HG02981 (cell line): ENCODE measurements at regions not wholly inside any gene's neighbourhood (a gene's known extent, or its start where the extent isn't known, plus 50 kb on each side); places are given as distances from the start of the nearest gene placed in this dataset.

Experiments
- ATAC-seq: cut with Tn5 transposase; IDR thresholded peaks from one replicate; pipeline ENCODE4 v1.9.1; 2021; ENCODE audit warnings: mild to moderate bottlenecking, moderate library complexity; ENCODE audit not compliant: unreplicated experiment

- ATAC-seq, result no peak
These were observed 60.1 kb upstream of the ARID5B start for GRCh38 chr10:61841338-61841875.

DNA sequence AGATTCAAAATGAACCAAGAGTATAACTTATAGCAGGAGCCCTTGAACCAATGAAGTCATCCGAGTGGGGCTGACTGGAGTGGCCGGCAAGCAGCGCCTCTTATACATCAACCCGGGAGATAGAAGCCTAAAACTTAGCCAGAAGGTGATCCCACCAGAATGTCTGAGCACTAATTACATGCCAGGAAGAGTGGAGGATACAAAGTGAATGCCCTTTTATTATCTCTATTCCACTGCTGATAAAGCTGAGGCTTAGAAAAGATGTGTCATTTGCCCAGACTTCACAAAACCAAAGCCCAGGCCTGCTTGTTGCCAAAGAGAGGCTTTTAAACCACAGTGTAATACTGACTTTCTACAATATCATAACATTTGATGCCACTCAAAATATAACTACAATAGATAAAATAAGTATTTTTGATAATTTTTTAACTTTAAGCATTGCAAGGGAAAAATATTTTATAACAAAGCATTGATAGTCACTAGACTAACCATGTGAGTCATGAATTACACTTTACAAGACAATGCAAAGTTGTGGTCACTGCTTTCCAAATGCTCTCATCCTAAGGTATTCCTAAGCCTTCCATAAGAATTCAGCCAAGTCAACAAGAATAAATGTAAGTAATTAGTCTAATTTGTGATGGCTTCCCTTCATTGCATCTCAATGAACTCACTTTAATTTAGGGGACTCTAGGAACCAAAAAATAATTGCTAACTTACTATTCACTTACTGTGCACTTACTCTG, 58.6 kb upstream of the ARID5B start:
- no peak for ATAC-seq

GRCh38 chr10:61844116-61844822, 57.2 kb upstream of the ARID5B start:
- no peak for ATAC-seq

GRCh38 chr10:61845196-61845949, 56.1 kb upstream of the ARID5B start:
- no peak for ATAC-seq

DNA sequence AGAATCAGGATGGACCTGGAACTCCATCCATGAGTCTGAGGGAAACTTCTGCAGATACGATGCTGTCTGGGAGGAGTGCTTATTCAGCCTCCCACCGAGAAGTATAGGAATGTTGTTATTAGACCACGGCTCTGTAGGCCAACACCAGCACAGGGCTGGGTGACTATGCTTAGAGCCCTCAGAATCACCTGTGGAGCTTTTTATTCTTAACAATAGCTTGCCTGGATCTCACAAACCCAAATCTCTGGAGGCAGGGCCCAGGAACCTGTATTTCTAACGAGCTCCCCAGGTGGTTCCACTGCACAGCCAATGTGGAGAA, 55.6 kb upstream of the ARID5B start:
- ATAC-seq, result no peak

- ATAC-seq, result no peak
These were observed 55.0 kb upstream of the ARID5B start for GRCh38 chr10:61846370-61847031.

DNA sequence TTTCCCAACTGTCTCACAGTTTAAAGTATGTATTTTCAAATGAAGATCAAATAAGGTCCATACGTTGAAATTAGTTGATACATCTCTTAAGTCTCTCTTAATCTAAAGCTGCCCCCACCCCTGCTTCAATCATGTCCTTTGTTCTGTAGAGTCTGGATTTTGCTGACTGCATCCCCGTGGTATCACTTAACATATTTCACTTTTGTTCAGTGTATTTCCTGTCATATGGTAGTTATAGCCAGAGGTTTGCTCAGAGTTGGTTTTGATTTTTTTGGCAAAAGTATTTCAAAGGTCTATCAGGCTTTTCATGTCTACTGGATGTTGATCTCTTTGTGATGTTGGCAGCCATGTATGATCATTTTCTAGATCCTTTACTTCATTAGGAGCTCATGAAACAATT, 54.4 kb upstream of the ARID5B start:
- ATAC-seq, result no peak

GRCh38 chr10:61847640-61848039, 53.9 kb upstream of the ARID5B start:
- ATAC-seq, result no peak

DNA sequence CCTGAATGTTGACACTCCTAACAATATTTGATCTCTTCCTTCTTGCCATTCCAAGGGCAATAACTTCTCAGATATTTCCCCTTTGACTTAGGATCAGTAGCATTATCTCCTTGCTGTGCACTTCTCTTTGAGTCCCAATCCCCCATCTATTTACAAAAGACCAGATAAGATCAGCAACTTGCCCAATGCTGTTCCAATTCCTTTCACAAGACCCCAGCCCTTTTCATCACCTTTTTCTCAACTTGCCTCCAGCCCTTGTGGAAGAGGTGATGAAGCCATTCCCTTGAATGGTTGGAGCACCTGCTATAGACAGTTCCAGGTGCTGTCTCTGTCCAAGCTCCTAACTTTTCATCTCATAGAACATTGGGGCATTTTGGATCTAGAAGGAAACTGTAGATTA, 51.1 kb upstream of the ARID5B start:
- no peak for ATAC-seq
